SK-N-SH (cell line): ENCODE measurements at regions not wholly inside any gene's neighbourhood (a gene's known extent, or its start where the extent isn't known, plus 50 kb on each side); places are given as distances from the start of the nearest gene placed in this dataset.

Experiments used
- CTCF ChIA-PET: fragments of 300-600, 350-600 bp; formaldehyde crosslinking; extraction: SDS; loops from one replicate; lab custom pipeline; 2021; lab: Yijun Ruan, JAX
- POLR2A ChIA-PET: fragments of 350-600 bp; sonication (Branson Sonifier 250); formaldehyde crosslinking; extraction: SDS; loops from one replicate; lab custom pipeline; 2020; ENCODE audit warnings: antibody characterized with exemption, inconsistent platforms; lab: Yijun Ruan, JAX
- DNase-seq: peaks from one replicate; pipeline ENCODE4 v3.0.0; 2012
- H2AFZ ChIP-seq: fragments of 200-600 bp; sonication (generic); 2 replicates; pipeline ENCODE4 v1.8.1; 2016; ENCODE audit warnings: antibody characterized with exemption, mild to moderate bottlenecking, low read depth
- H3F3A ChIP-seq: fragments of 200-600 bp; sonication (generic); replicated peaks from 2 replicates; pipeline ENCODE3; 2016; ENCODE audit warnings: antibody characterized with exemption, mild to moderate bottlenecking; ENCODE audit not compliant: insufficient read depth
- H3K27ac ChIP-seq, 2 experiments: fragments of 200-500 bp in 1 of 2; fragments of 200-600 bp in 1 of 2; sonication (Bioruptor generic) in 1 of 2; sonication (generic), shearing (Covaris generic) in 1 of 2; 2 replicates each; pipeline versions ENCODE4 v1.5.1 to v1.6.1; 2014 to 2016; ENCODE audit warnings: low read depth in 2 of 2, inconsistent platforms in 1 of 2, low read length in 1 of 2, mild to moderate bottlenecking in 1 of 2, mixed read lengths in 1 of 2
- H3K27me3 ChIP-seq: fragments of 200-600 bp; sonication (generic), shearing (Covaris generic); 2 replicates; pipeline ENCODE4 v1.6.1; 2016; ENCODE audit warnings: mixed run types; ENCODE audit not compliant: insufficient read depth
- H3K36me3 ChIP-seq, 2 experiments: fragments of 200-500 bp in 1 of 2; fragments of 200-600 bp in 1 of 2; sonication (Bioruptor generic) in 1 of 2; sonication (generic) in 1 of 2; replicated peaks in 1 of 2; 2 replicates each; pipeline versions ENCODE3 to v1.5.1; 2014 to 2016; ENCODE audit warnings: low read length in 1 of 2, mild to moderate bottlenecking in 1 of 2; ENCODE audit not compliant: insufficient read depth in 2 of 2, control insufficient read depth in 1 of 2
- H3K4me1 ChIP-seq, 2 experiments: fragments of 200-500 bp in 1 of 2; fragments of 200-600 bp in 1 of 2; sonication (Bioruptor generic) in 1 of 2; sonication (generic), shearing (Covaris generic) in 1 of 2; 2 replicates each; pipeline versions ENCODE4 v1.5.1 to v1.6.1; 2014 to 2016; ENCODE audit warnings: low read depth in 1 of 2, low read length in 1 of 2, mixed run types in 1 of 2; ENCODE audit not compliant: insufficient read depth in 2 of 2, control insufficient read depth in 1 of 2
- H3K4me2 ChIP-seq: fragments of 200-600 bp; sonication (generic), shearing (Covaris generic); 2 replicates; pipeline ENCODE4 v1.6.1; 2017; ENCODE audit warnings: mixed run types
- H3K4me3 ChIP-seq, 2 experiments: fragments of 200-500 bp in 1 of 2; fragments of 200-600 bp in 1 of 2; sonication (Bioruptor generic) in 1 of 2; sonication (generic), shearing (Covaris generic) in 1 of 2; 2 replicates each; pipeline versions ENCODE4 v1.5.1 to v1.8.1; 2014 to 2016; ENCODE audit warnings: low read depth in 2 of 2, inconsistent platforms in 1 of 2, low read length in 1 of 2, mild to moderate bottlenecking in 1 of 2, mixed read lengths in 1 of 2, moderate library complexity in 1 of 2
- H3K79me2 ChIP-seq: fragments of 200-600 bp; sonication (generic); 2 replicates; pipeline ENCODE4 v1.8.1; 2017; ENCODE audit warnings: mild to moderate bottlenecking; ENCODE audit not compliant: insufficient read depth
- H3K9ac ChIP-seq: fragments of 200-600 bp; sonication (generic); 2 replicates; pipeline ENCODE4 v1.6.1; 2017; ENCODE audit warnings: mixed run types
- H3K9me2 ChIP-seq: fragments of 200-600 bp; sonication (generic); 2 replicates; pipeline ENCODE4 v1.6.1; 2017; ENCODE audit warnings: mixed run types
- H3K9me3 ChIP-seq: fragments of 200-600 bp; sonication (generic); 2 replicates; pipeline ENCODE4 v1.6.1; 2017; ENCODE audit warnings: mixed run types, mild to moderate bottlenecking, moderate library complexity
- H4K20me1 ChIP-seq: fragments of 200-600 bp; sonication (generic); 2 replicates; pipeline ENCODE4 v1.6.1; 2017; ENCODE audit warnings: mild to moderate bottlenecking, mixed run types; ENCODE audit not compliant: insufficient read depth
- FOSL2 ChIP-seq: IDR thresholded peaks from 2 replicates; pipeline ENCODE4 v1.4.0; 2012; ENCODE audit warnings: low read depth, mild to moderate bottlenecking, moderate library complexity, borderline replicate concordance
- FOXJ3 ChIP-seq: sonication (generic); formaldehyde crosslinking; IDR thresholded peaks from 2 replicates; pipeline ENCODE4 v1.5.1; 2020; ENCODE audit warnings: mild to moderate bottlenecking, missing genetic modification reagents
- GATA2 ChIP-seq: sonication (generic); formaldehyde crosslinking; IDR thresholded peaks from 2 replicates; pipeline ENCODE4 v1.5.0; 2020; ENCODE audit warnings: mild to moderate bottlenecking, missing genetic modification reagents
- MXI1 ChIP-seq: IDR thresholded peaks from 2 replicates; pipeline ENCODE4 v1.6.1; 2012; ENCODE audit warnings: mild to moderate bottlenecking, low read depth, low read length, improper control_type of control experiment
- RCOR1 ChIP-seq: fragments of 150-350 bp; IDR thresholded peaks from 2 replicates; pipeline ENCODE4 v1.6.1; 2017; ENCODE audit warnings: antibody characterized with exemption, low read length
- REST ChIP-seq: IDR thresholded peaks from 2 replicates; pipeline ENCODE4 v1.6.1; 2012; ENCODE audit warnings: mild to moderate bottlenecking, low read depth, low read length, moderate library complexity
- TEAD4 ChIP-seq: IDR thresholded peaks from 2 replicates; pipeline ENCODE4 v1.4.0; 2012; ENCODE audit warnings: mild to moderate bottlenecking, borderline replicate concordance; ENCODE audit not compliant: insufficient read depth
- USF2 ChIP-seq: fragments of 150-350 bp; IDR thresholded peaks from 2 replicates; pipeline ENCODE4 v1.6.1; 2017; ENCODE audit warnings: antibody characterized with exemption, low read length, low read depth, borderline replicate concordance
- ZBTB33 ChIP-seq: IDR thresholded peaks from 2 replicates; pipeline ENCODE4 v1.4.0; 2012; ENCODE audit warnings: low read depth, borderline replicate concordance
- WGBS: methylation state at CpG from one replicate; pipeline ENCODE4 v1.1.6; 2017; ENCODE audit warnings: low lambda C conversion rate; 5-methylcytosine and 5-hydroxymethylcytosine counted together
- TF ChIP-seq, protein P1 (sequence below): IDR thresholded peaks from 2 replicates; pipeline ENCODE4 v1.4.0; 2012; ENCODE audit warnings: low read depth

- ChIA-PET CTCF (interaction anchor here (1.3 to 1.8 kb wide), 2 partner anchors 15 to 121 kb away, joined by 3 to 11 read pairs; no protein-coding TSS in a partner anchor), POLR2A (no interaction called here)
- 57% methylated on average over 8 of the region's 8 CpGs for WGBS
These were observed 471.4 kb upstream of the B3GAT1 start for GRCh38 chr11:134883484-134883883.

More at GRCh38 chr11:134883484-134883883, 471.4 kb upstream of the B3GAT1 start:
- Histone ChIP-seq H3F3A (no peaks in the 10 kb centered on the region), H3K27me3 (no peaks in the 10 kb centered on the region), H2AFZ (no peak overlapping the region), H3K4me3 (no peak overlapping the region), H3K27ac (no peak overlapping the region), H3K79me2 (no peaks in the 10 kb centered on the region), H3K9ac (no peak overlapping the region), H3K9me2 (no peaks in the 10 kb centered on the region), H3K4me1 (peaks cover 0 to 7% of the 10 kb centered on the region in 2 experiments; a peak in 1 of 4 replicates), H3K9me3 (no peaks in the 10 kb centered on the region), H3K4me2 (no peak overlapping the region), H4K20me1 (no peaks in the 10 kb centered on the region), H3K36me3 (no peaks in the 10 kb centered on the region)
- no peak for DNase-seq
- no peak for TF ChIP-seq GATA2
- no peak for TF ChIP-seq REST
- TF ChIP-seq FOSL2 = no peak
- TF ChIP-seq MXI1 = no peak
- no peak for TF ChIP-seq FOXJ3 (CRISPR knock-in tag)
- TF ChIP-seq RCOR1 = no peak
- TF ChIP-seq, protein P1, sequence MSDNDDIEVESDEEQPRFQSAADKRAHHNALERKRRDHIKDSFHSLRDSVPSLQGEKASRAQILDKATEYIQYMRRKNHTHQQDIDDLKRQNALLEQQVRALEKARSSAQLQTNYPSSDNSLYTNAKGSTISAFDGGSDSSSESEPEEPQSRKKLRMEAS = no peak
- TF ChIP-seq ZBTB33 = no peak
- no peak for TF ChIP-seq TEAD4
- no peak for TF ChIP-seq USF2
